ENCODE measurements at regions not wholly inside any gene's neighbourhood (a gene's known extent, or its start where the extent isn't known, plus 50 kb on each side); places are given as distances from the start of the nearest gene placed in this dataset.

GRCh38 chr15:38623744-38624143 is 59.1 kb upstream of the RASGRP1 start:
- TF ChIP-seq CTCF (IDR thresholded peaks at IDR 0.05; ENCODE audit: low read depth, low read length, poor library complexity, severe bottlenecking) (no peak), EZH2phosphoT487 (IDR thresholded peaks at IDR 0.05; ENCODE audit: borderline replicate concordance, low read length) (no peak)
